D721Med (cell line): ENCODE measurements at regions not wholly inside any gene's neighbourhood (a gene's known extent, or its start where the extent isn't known, plus 50 kb on each side); places are given as distances from the start of the nearest gene placed in this dataset.

Source experiments
- DNase-seq: peaks from one replicate; pipeline ENCODE4 v3.0.0; 2011; ENCODE audit warnings: low spot score; ENCODE audit not compliant: insufficient read length
- FAIRE-seq: peaks from 2 replicates; lab custom pipeline; 2011; peaks lifted over from hg19 to GRCh38; lab: Jason Lieb, UNC
- TF ChIP-seq, protein P1 (sequence below): IDR thresholded peaks from 2 replicates; pipeline ENCODE4 v1.5.1; 2012; ENCODE audit warnings: mild to moderate bottlenecking, control low read depth; ENCODE audit not compliant: insufficient read depth; ENCODE audit errors: missing control alignments

- DNase-seq (no peak), FAIRE-seq (no peak)
- TF ChIP-seq, protein P1, sequence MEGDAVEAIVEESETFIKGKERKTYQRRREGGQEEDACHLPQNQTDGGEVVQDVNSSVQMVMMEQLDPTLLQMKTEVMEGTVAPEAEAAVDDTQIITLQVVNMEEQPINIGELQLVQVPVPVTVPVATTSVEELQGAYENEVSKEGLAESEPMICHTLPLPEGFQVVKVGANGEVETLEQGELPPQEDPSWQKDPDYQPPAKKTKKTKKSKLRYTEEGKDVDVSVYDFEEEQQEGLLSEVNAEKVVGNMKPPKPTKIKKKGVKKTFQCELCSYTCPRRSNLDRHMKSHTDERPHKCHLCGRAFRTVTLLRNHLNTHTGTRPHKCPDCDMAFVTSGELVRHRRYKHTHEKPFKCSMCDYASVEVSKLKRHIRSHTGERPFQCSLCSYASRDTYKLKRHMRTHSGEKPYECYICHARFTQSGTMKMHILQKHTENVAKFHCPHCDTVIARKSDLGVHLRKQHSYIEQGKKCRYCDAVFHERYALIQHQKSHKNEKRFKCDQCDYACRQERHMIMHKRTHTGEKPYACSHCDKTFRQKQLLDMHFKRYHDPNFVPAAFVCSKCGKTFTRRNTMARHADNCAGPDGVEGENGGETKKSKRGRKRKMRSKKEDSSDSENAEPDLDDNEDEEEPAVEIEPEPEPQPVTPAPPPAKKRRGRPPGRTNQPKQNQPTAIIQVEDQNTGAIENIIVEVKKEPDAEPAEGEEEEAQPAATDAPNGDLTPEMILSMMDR = no peak
Measured at GRCh38 chr19:28008695-28009094, 1204.3 kb downstream of the UQCRFS1 start.

DNA sequence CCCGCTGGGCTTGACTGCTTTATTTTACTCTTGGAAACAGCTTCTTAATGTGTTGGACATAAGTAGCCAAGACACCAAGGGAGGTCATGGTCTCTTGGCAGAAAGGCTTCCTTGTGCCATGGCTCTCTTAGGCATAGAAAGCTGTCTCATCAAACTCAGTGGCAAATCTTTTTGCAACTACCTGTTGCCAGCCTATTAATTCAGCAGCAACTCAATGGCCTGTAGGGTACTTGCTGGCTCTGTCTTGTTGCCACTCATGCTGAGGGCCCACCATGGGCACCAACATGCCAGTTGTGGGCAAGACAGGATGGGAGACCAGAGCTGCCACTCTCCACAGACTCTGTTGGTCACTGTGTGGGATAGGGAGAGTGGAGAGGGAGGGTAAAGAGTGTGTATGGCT is 1209.4 kb downstream of the UQCRFS1 start:
- DNase-seq (no peak), FAIRE-seq (no peak)
- TF ChIP-seq, protein P1 = no peak

DNA sequence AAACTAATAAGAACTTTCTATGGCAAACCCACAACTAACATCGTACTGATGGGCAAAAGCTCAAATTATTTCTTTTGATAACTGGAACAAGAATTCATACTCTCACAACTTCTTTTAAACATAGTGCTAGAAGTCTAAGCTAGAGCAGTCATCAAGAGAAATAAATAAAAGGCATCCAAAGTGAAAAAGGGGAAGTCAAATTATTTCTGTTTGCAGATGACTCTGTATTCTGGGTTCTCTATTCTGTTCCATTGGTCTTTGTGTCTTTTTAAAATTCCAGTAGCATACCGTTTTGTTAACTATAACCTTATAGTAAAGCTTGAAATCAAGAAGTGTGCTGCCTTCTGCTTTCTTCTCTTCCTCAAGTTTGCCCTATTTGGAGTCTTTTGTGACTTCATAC is 1215.9 kb downstream of the UQCRFS1 start:
- TF ChIP-seq, protein P1 = no peak
- DNase-seq (no peak), FAIRE-seq (no peak)

DNA sequence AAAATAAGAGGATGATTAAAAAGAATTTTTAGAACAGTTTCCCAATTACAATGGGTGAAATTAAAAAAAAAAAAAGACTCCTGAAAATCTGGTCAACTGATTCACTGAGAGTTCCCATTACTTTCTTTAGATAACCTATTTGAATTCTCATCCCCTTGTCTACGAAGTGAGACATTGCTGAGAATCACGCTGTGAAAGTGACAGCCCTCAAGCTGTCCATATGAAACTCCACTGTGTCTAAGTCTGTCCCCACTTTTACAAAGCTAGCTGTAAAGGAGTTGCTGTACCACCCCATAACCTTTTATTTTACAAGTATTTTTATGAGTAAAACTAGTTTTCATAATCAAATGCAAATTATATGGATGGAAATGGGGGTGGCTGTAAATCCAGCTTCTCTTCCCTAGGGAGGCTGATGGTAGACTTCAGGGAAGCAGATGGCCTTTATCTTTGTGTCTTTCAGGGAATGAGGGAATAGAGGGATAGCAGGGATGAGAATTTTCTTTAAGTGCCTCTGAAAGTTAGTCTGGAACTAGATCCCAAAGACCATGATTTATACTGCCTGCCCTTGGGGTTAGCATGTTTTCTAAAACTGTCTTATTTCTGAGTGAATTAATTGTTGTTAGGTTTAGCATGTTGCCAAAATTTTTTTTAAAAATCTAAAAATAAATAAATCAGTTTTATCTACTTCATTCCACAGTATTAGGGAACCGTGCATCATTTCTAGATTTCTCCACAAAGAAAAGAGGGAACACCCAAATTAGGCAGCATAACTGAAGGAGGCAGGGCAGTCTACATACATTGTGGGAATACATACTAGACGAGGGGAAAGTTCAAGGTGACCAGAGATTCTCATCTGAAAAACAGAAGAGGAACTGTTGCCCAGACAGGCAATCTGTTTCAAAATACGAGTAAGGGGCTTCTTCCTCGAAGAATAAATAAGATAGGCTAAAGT is 1219.1 kb downstream of the UQCRFS1 start:
- DNase-seq = no peak
- TF ChIP-seq, protein P1 = no peak
- FAIRE-seq = no peak

GRCh38 chr19:27986299-27986698 is 1226.7 kb downstream of the UQCRFS1 start:
- DNase-seq (no peak), FAIRE-seq (no peak)
- TF ChIP-seq, protein P1 = no peak

GRCh38 chr19:27975419-27976005 is 1237.4 kb downstream of the UQCRFS1 start:
- FAIRE-seq (no peak), DNase-seq (no peak)
- TF ChIP-seq, protein P1 = no peak

DNA sequence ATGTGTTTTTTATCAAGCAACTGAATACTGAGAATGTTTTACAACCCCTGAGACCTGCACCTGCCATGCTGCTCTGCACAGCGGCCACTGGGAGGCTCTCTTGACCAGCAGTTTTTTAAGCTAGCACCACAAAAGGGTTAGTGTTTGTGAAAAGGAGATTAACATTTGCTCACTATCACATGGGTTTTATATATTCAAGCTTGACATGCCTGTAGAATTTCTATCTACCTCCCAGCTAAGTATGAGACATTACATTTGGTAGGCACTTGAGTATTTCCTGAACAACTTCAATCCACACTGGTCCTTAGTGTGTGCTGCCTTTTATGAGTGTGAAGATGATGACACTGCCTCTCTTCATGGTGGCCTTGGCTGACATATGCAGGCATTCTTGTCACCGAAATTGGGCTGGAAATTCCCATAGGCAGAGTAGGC is 1238.9 kb downstream of the UQCRFS1 start:
- no peak for DNase-seq
- TF ChIP-seq, protein P1 = peak; percentile 90
- FAIRE-seq = peak; percentile 38
